ENCODE measurements at regions not wholly inside any gene's neighbourhood (a gene's known extent, or its start where the extent isn't known, plus 50 kb on each side); places are given as distances from the start of the nearest gene placed in this dataset.

GRCh38 chr6:147019001-147019400, 185.2 kb upstream of the STXBP5 start:
- Histone ChIP-seq H3K9ac (ENCODE audit: insufficient read depth, low read length, poor library complexity, severe bottlenecking) (no peak overlapping the region), H3K9me3 (replicated peaks in 1 of 2; ENCODE audit: control insufficient read depth in 1 of 2, insufficient read depth in 1 of 2, low read length in 2 of 2) (no peaks in the 10 kb centered on the region), H2AFZ (ENCODE audit: insufficient read depth, low read depth, low read length, poor library complexity, severe bottlenecking) (no peak overlapping the region), H3K4me3 (replicated peaks in 1 of 3; ENCODE audit: low read depth in 2 of 3, low read length in 3 of 3) (no peak overlapping the region), H4K20me1 (ENCODE audit: insufficient read depth, low read length) (no peaks in the 10 kb centered on the region), H3K27ac (ENCODE audit: low read depth in 1 of 2, low read length in 2 of 2) (no peak overlapping the region), H3K27me3 (ENCODE audit: control insufficient read depth in 2 of 2, insufficient read depth in 2 of 2, low read length in 2 of 2) (no peaks in the 10 kb centered on the region), H3K4me1 (ENCODE audit: control insufficient read depth in 1 of 2, insufficient read depth in 2 of 2, low read length in 2 of 2) (no peaks in the 10 kb centered on the region), H3K4me2 (replicated peaks; ENCODE audit: extremely low read depth, low read length, poor library complexity, severe bottlenecking) (no peak overlapping the region), H3K36me3 (replicated peaks in 1 of 2; ENCODE audit: control insufficient read depth in 1 of 2, insufficient read depth in 2 of 2, low read length in 2 of 2) (no peaks in the 10 kb centered on the region), H3K79me2 (ENCODE audit: insufficient read depth, low read length) (no peaks in the 10 kb centered on the region)
- Mint-ChIP-seq H3K4me3 (no peak overlapping the region), H3K27ac (no peak overlapping the region), H3K4me1 (no peaks in the 10 kb centered on the region), H3K36me3 (no peaks in the 10 kb centered on the region), H3K9me3 (no peaks in the 10 kb centered on the region), H3K27me3 (ENCODE audit: low read depth in 3 of 3) (no peaks in the 10 kb centered on the region)
- TF ChIP-seq, protein P1, sequence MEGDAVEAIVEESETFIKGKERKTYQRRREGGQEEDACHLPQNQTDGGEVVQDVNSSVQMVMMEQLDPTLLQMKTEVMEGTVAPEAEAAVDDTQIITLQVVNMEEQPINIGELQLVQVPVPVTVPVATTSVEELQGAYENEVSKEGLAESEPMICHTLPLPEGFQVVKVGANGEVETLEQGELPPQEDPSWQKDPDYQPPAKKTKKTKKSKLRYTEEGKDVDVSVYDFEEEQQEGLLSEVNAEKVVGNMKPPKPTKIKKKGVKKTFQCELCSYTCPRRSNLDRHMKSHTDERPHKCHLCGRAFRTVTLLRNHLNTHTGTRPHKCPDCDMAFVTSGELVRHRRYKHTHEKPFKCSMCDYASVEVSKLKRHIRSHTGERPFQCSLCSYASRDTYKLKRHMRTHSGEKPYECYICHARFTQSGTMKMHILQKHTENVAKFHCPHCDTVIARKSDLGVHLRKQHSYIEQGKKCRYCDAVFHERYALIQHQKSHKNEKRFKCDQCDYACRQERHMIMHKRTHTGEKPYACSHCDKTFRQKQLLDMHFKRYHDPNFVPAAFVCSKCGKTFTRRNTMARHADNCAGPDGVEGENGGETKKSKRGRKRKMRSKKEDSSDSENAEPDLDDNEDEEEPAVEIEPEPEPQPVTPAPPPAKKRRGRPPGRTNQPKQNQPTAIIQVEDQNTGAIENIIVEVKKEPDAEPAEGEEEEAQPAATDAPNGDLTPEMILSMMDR (IDR thresholded peaks at IDR 0.05), result no peak
- DNase-seq, result no peak
- intact Hi-C loops (cut with micrococcal nuclease), result no loop called here

- Mint-ChIP-seq H3K4me1 (no peaks in the 10 kb centered on the region), H3K9me3 (no peaks in the 10 kb centered on the region), H3K36me3 (no peaks in the 10 kb centered on the region), H3K27ac (no peak overlapping the region), H3K4me3 (no peak overlapping the region), H3K27me3 (ENCODE audit: low read depth in 3 of 3) (no peaks in the 10 kb centered on the region)
- Histone ChIP-seq H3K27me3 (ENCODE audit: control insufficient read depth in 2 of 2, insufficient read depth in 2 of 2, low read length in 2 of 2) (no peaks in the 10 kb centered on the region), H3K36me3 (replicated peaks in 1 of 2; ENCODE audit: control insufficient read depth in 1 of 2, insufficient read depth in 2 of 2, low read length in 2 of 2) (no peaks in the 10 kb centered on the region), H3K9ac (ENCODE audit: insufficient read depth, low read length, poor library complexity, severe bottlenecking) (no peak overlapping the region), H3K4me1 (ENCODE audit: control insufficient read depth in 1 of 2, insufficient read depth in 2 of 2, low read length in 2 of 2) (no peaks in the 10 kb centered on the region), H2AFZ (ENCODE audit: insufficient read depth, low read depth, low read length, poor library complexity, severe bottlenecking) (no peak overlapping the region), H3K9me3 (replicated peaks in 1 of 2; ENCODE audit: control insufficient read depth in 1 of 2, insufficient read depth in 1 of 2, low read length in 2 of 2) (no peaks in the 10 kb centered on the region), H3K4me3 (replicated peaks in 1 of 3; ENCODE audit: low read depth in 2 of 3, low read length in 3 of 3) (no peak overlapping the region), H3K27ac (ENCODE audit: low read depth in 1 of 2, low read length in 2 of 2) (no peak overlapping the region), H3K79me2 (ENCODE audit: insufficient read depth, low read length) (no peaks in the 10 kb centered on the region), H3K4me2 (replicated peaks; ENCODE audit: extremely low read depth, low read length, poor library complexity, severe bottlenecking) (no peak overlapping the region), H4K20me1 (ENCODE audit: insufficient read depth, low read length) (no peaks in the 10 kb centered on the region)
- intact Hi-C loops (cut with micrococcal nuclease), result no loop called here
- TF ChIP-seq, protein P1 (IDR thresholded peaks at IDR 0.05), result no peak
- 93% methylated on average over 2 of the region's 2 CpGs for WGBS (ENCODE audit: insufficient coverage)
- no peak for DNase-seq
These were observed 182.2 kb upstream of the STXBP5 start for GRCh38 chr6:147022041-147022440.
